ENCODE measurements at regions not wholly inside any gene's neighbourhood (a gene's known extent, or its start where the extent isn't known, plus 50 kb on each side); places are given as distances from the start of the nearest gene placed in this dataset.

DNA sequence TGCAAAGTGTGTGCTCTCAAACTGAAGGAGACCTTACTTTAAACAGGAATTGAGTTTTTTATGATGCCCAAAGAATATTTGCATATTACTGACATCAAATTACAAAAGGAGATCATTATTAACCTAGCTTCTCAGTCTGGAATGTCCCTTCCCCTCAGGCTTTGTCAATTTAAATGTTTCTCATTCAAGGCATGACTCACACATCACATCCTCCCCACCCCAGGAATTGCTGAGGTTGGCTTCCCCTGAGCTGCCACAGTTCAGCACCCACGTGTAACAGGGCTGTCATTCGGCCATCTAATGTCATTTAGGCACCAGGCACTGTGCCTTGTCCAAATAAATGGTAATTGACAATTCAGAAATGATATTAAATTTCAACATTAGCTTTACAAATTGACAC, 305.9 kb upstream of the MGMT start:
- no peak for DNase-seq

DNA sequence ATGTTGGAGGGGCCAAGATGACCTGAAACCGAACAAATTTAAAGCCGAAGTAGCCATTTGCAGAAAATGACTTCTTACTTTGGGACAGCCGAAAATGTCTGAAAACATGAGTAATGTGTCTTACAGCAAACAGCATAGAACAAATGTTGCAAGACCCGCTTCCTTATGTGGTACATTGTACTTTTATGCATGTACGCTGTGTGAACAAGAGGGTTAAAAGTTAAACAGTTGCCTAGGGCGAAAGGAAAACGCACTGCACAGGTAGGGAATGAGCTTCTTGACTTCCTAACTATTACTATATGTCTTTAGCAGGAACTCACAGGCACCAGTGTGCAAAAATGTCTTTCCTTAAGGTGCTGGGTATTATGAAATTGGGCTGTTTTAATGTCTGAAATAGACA, 303.5 kb upstream of the MGMT start:
- DNase-seq: no peak

DNA sequence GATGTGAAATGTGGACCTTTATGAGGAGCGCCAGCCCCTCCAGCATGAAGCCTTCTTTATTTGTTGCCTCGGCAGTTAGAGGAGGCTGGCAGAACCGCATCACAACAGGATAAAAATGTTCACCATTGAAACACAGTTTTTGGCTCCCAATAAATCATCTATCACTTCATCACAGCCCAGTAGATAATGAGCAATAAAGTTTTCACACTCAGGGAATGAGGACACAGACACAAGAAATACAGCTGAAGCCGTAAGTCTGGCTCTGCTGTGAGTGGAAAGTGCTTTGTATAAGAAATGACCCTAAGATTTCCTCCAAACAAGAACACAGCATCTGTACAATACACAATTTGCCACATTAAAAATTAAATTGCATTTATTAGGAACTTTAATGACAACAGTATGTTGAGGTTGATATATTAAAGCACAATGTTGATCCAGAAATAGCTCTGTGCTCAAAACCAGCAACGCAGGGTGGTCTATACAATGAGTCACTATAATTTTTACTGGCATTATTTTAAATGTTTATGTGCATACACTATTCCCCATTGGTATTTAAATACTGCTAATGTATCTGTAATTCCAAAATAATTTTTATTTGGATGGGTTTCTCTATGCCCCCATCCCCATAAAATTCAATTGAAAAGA, 301.8 kb upstream of the MGMT start:
- no peak for DNase-seq

- DNase-seq: no peak
Measured at GRCh38 chr10:129165770-129166169, 301.3 kb upstream of the MGMT start.

GRCh38 chr10:129168660-129169059, 298.4 kb upstream of the MGMT start:
- no peak for DNase-seq

- DNase-seq: no peak
Measured at GRCh38 chr10:129169115-129169514, 297.9 kb upstream of the MGMT start.

GRCh38 chr10:129170812-129171211, 296.2 kb upstream of the MGMT start:
- DNase-seq: no peak

DNA sequence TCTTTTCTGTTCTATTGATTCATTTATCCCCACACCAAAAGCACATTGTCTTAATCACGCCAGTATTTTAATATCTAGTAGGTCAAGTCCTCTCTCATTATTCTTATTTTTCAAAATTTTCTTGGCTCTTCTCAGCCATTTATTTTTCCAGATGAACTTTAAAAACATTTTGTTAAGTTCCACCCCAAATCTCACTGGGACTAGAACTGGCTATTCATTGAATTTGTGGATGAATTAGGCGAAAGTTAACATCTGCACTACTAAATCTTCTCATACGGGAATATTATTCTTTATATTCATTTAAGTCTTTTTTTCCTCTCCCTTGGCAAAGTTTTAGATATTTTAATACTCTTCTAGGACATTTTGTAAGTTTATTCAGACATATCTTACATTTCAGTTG, 295.2 kb upstream of the MGMT start:
- DNase-seq: no peak

DNA sequence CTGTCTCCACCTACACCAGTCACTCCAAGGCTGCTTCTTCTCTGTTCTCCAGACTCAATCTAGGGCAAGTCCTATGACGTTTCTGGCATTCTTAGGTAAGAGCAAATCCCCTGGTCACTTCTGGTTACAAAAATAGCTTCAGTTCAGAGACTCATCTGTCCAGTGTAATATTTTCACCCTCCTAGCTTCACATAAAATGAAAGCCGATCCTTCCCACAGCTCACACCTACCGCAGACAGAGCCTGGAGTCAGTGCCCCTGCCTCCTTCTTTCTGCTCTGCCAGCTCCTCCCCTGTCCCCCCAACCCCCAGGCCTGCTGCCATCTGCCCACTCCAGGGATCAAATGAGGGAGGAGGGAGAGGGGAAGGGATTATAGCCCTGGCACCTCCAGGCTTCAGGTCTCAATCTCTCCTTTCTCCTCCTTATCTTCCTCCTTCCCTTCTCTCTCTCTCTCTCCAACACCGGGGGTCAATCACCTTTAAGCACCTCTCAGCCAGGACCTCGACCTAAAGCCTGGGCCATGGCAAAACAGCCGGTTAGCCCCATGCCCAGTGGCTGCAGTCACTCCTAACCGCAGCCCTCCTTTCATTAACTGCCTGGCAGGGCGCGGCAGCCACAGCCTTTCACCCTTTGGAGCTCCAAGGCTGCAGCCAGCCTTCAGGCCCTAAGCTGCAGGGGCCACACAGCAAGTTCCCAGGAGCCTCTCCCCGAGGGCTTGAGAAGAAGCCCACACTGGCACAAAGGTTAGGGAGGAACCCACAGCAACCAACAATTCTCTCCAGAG, 292.6 kb upstream of the MGMT start:
- DNase-seq: no peak

- no peak for DNase-seq
Measured at GRCh38 chr10:129179245-129179971, 287.6 kb upstream of the MGMT start.

DNA sequence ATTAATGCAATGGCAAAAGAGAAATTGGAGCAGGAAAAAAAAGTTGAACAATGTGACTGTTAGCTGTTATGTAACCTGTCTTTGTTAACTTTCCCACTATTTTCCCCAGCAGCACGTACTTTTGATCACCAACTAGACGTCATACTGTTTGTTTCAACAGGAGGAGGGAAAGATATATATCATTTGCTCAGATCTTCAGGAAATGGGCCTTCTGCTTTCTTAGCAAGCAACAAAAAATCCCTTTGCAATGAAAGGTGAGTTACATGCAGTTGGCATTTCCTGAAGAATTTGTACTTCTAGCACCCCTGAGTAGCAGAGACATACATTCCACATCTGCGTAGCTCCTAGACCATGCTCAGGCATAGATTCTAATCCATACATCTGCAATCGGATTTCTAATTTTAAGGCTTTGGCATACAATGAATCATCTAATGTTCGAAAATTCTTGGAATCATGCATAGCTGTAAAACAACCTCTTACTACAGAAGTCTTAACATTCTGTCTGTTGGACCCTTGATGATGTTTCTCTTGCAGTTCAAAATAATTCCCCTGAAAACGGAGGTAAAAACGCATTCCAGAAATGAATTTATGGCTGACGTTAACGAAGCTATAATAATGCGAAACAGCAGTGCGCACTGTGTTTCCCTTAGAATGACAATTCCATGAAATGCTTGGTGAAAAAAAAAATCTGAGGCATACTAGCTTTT, 286.9 kb upstream of the MGMT start:
- DNase-seq: no peak

DNA sequence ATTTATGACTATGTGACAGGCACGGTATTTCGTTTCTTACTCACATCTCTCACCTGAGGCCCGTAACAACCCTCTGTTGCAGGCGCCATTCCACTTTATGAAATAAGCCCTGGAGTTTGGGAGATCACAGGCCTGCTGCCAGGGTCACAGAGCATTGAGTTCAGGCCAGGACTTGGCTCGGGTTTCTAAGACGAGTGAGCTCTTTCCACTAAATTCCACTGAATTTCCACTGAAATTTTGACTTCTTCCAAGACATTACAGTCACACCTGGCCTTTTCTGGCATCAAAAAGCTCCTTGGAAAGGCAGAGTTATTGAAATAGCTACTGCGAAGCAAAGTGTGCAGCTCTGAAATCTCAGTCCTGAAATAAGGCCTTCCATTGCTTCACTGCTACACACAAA, 282.8 kb upstream of the MGMT start:
- DNase-seq: no peak

- DNase-seq: no peak
Measured at GRCh38 chr10:129187331-129187730, 279.7 kb upstream of the MGMT start.

DNA sequence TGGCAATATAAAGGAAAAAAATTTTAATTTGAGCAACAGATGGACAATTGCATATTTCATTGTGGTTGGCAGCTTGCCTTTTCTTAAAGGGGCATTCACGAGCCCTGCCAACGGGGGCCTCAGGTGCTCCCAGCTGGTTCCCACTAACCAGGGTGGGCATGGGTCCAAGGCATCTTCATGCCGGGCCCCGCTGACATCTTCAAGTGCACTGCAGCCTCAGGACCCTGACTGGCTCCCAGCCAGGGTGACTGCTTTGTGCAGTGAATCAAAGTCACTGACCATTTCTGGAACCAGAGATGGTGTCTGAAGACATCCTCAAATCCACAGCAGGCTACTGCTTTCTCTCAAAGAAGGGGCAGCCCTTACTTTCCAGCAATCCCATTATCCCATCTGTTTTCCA, 275.2 kb upstream of the MGMT start:
- DNase-seq: no peak

DNA sequence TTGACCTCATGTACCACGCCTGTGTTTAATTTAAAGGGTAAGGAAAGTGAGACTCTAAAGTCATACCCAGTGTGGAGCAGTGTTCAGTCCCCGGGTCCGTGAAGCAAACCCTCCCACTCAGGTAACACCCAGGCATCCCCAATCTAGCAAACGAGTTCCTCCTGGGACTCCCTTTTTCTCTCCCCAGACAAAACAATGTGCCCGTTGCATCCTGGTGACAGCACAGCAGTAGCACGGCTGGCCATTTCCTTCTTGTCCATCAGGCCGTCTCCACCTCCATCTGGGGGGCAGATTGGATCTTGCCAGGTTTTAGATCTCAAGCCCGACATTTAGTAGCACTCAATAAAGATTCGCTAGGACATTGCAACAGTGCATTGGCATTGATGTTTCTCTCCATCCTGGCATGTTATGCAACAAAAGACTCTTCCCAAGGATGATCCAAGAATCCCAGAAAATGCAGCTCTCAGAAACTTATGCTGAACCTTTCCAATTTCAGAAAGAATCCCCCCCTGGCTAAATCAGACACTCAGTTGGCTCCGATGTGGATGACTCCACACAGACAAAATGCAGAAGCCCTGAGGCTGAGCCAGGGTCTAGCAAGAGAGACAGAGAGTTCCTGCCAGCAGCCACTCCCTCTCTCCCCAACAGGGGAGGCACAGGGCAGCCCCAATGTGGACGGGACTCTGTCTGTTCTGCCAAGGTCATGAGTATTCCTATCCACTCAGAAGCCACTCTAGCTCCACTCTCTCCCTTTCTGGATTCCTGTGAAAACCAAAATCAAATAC, 274.5 kb upstream of the MGMT start:
- no peak for DNase-seq

DNA sequence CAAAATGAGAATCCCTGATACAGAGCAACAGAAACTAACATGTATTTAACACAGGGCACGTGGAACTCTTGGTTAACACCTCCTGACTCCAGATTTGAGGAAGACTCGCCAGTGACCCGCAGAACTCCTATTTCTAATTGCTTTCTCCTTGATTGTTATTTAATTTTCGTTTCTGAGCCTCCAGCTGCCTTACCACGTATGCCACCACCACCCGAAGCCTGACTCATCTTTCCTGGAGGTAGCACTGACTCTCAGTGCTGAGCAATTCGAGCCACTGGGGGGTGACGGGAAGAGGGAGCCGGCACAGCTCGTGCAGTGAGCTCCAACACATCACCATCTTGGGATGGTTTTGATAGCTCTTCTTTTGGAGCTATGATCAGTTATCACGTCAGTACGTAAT, 273.9 kb upstream of the MGMT start:
- no peak for DNase-seq

DNA sequence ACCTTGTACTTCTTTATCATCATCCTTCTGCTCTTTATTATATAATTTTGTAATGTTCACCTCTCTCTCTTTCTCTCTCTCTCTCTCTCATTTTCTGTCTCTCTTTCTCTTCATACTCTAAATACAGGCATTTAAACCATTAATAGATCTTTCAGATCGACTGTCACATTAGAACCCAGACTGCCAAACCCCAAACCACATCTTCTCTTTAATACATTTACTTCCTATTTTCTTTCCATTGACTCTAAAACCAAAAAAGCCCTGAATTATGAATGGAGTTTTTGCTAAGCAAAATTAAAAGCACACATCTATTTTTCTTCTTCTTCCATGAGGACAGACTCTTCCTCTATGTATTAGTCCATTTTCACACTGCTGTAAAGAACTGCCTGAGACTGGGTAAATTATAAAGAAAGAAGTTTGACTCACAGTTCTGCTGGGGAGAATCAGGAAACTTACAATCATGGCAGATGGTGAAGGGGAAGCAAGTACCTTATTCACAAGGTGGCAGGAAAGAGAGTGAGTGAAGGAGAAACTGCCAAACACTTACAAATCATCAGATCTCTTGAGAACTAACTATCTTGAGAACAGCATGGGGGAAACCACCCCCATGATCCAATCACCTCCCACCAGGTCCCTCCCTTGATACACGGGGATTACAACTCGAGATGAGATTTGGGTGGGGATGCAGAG, 272.7 kb upstream of the MGMT start:
- DNase-seq: no peak

DNA sequence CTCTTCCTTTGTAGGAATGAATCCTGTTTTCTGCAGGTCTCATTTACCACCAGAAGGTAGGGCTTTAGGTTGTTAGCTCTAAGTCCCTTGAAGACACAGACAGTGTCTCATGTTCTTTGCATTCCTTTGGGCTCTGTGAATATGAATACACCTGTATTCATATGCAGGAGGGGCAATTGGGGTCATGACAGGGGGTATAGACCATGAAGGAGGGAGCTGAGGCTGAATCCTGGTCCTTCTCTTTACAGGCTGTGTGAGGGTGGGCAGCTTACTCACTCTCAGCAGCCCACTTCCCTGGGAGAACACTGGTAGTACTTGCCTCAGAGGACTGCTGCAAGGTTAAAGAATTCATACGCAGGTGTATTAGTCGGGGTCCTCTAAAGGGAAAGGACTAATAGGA, 267.2 kb upstream of the MGMT start:
- DNase-seq: no peak

GRCh38 chr10:129203819-129204218, 263.2 kb upstream of the MGMT start:
- no peak for DNase-seq

- no peak for DNase-seq
Measured at GRCh38 chr10:129207297-129207696, 259.7 kb upstream of the MGMT start.

DNA sequence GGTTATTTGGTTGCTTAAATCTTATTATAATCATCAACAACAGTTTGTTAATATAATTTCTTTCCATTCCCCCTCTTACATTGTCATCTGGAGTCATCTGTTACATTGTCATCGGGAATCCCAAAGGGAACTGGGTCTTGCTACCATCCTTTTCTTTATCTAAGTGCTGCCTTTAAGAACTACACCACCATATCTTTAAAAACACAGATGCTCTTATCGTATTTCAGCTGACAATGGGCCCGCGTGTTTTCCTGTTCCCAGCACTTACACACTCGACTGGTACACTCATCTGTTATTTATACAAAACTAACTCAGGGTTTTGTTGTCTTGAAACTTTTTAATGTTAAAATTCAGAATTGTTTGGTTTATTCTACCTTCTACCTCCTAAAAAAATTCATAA, 256.2 kb upstream of the MGMT start:
- DNase-seq: no peak

DNA sequence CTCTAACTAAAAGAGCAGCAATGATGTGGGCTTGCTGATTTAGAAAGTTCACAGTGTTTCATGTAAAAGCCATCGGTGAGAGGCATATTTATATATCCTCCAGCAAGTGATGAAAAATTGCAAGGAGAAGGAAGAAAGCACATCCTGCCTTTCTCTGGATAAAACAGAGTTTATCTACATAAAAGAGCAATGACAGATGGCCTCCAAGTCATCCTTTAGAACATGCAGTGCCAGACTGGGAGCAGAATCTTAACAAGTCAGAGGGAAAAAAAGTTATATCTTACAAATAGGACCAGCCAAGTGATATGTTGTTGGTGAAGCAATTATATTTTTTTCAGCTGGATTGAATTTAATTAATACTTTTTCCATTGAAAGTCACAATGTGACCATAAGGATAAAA, 253.8 kb upstream of the MGMT start:
- DNase-seq: no peak

Data from GDM1 (cell line).